Keratinocyte (primary cell): ENCODE measurements at regions not wholly inside any gene's neighbourhood (a gene's known extent, or its start where the extent isn't known, plus 50 kb on each side); places are given as distances from the start of the nearest gene placed in this dataset.

Experiments
- DNase-seq: peaks from one replicate; pipeline ENCODE4 v3.0.0-alpha.2; 2011; ENCODE audit warnings: low read depth, missing footprints, low spot score
- FAIRE-seq: peaks from 2 replicates; lab custom pipeline; 2011; peaks lifted over from hg19 to GRCh38; lab: Jason Lieb, UNC
- H2AFZ ChIP-seq: 2 replicates; pipeline ENCODE4 v1.6.0; 2012; ENCODE audit warnings: low read length, control low read depth, inconsistent platforms; ENCODE audit not compliant: control insufficient read depth
- H3K27ac ChIP-seq: 2 replicates; pipeline ENCODE4 v1.5.1; 2011; ENCODE audit warnings: low read length; ENCODE audit not compliant: control insufficient read depth, insufficient read depth
- H3K27me3 ChIP-seq: 3 replicates; pipeline ENCODE4 v1.6.0; 2011; ENCODE audit warnings: low read length; ENCODE audit not compliant: control insufficient read depth, insufficient read depth; ENCODE audit errors: extremely low read depth
- H3K36me3 ChIP-seq, 2 experiments: 2 replicates in 1 of 2; 3 replicates in 1 of 2; pipeline ENCODE4 v1.5.1; 2011; ENCODE audit warnings: low read length in 2 of 2, mild to moderate bottlenecking in 1 of 2; ENCODE audit not compliant: control insufficient read depth in 2 of 2, insufficient read depth in 2 of 2; ENCODE audit errors: extremely low read depth in 1 of 2
- H3K4me1 ChIP-seq: 3 replicates; pipeline ENCODE4 v1.5.1; 2011; ENCODE audit warnings: low read length; ENCODE audit not compliant: control insufficient read depth, insufficient read depth; ENCODE audit errors: extremely low read depth
- H3K4me2 ChIP-seq: 3 replicates; pipeline ENCODE4 v1.6.0; 2011; ENCODE audit warnings: low read depth, low read length; ENCODE audit not compliant: control insufficient read depth, insufficient read depth; ENCODE audit errors: extremely low read depth
- H3K4me3 ChIP-seq, 3 experiments: fragments of 200-600 bp in 1 of 3; sonication (generic) in 1 of 3; 2 replicates in 2 of 3; 3 replicates in 1 of 3; pipeline ENCODE4 v1.5.1; 2011 to 2016; ENCODE audit warnings: low read length in 3 of 3, mild to moderate bottlenecking in 3 of 3, control low read depth in 2 of 3, inconsistent platforms in 1 of 3, low read depth in 1 of 3, mixed read lengths in 1 of 3, mixed run types in 1 of 3, moderate library complexity in 1 of 3; ENCODE audit not compliant: control insufficient read depth in 2 of 3, insufficient read depth in 2 of 3; ENCODE audit errors: extremely low read depth in 1 of 3
- H3K79me2 ChIP-seq: 2 replicates; pipeline ENCODE4 v1.6.0; 2012; ENCODE audit warnings: low read length; ENCODE audit not compliant: control insufficient read depth, insufficient read depth
- H3K9ac ChIP-seq: 3 replicates; pipeline ENCODE4 v1.6.0; 2011; ENCODE audit warnings: low read length; ENCODE audit not compliant: control insufficient read depth, insufficient read depth; ENCODE audit errors: extremely low read depth
- H3K9me1 ChIP-seq: 3 replicates; pipeline ENCODE4 v1.6.0; 2011; ENCODE audit warnings: low read length; ENCODE audit not compliant: control insufficient read depth, insufficient read depth; ENCODE audit errors: extremely low read depth
- H3K9me3 ChIP-seq: 2 replicates; pipeline ENCODE4 v1.5.1; 2012; ENCODE audit warnings: low read depth, low read length; ENCODE audit not compliant: control insufficient read depth
- H4K20me1 ChIP-seq: 3 replicates; pipeline ENCODE4 v1.6.0; 2011; ENCODE audit warnings: low read length; ENCODE audit not compliant: control insufficient read depth, insufficient read depth; ENCODE audit errors: extremely low read depth
- CTCF ChIP-seq, 3 experiments: IDR thresholded peaks in 1 of 3; conservative IDR thresholded peaks in 1 of 3; optimal IDR thresholded peaks in 1 of 3; 2 replicates in 2 of 3; 3 replicates in 1 of 3; pipeline versions ENCODE3 to v1.5.1; 2011; ENCODE audit warnings: low read length in 3 of 3, mild to moderate bottlenecking in 3 of 3, moderate library complexity in 2 of 3, control low read depth in 1 of 3, inconsistent platforms in 1 of 3; ENCODE audit not compliant: insufficient read depth in 2 of 3; ENCODE audit errors: extremely low read depth in 1 of 3
- EZH2 ChIP-seq: IDR thresholded peaks from one replicate; pipeline ENCODE4 v1.6.1; 2012; ENCODE audit warnings: inconsistent platforms, mild to moderate bottlenecking, low read length, moderate library complexity
- dilution Hi-C: fragments of 300-500 bp; cut with MboI; formaldehyde crosslinking; loops from one replicate; pipeline ENCODE4 v1.7.0; 2020; ENCODE audit warnings: low sequenced_read_pairs; ENCODE audit not compliant: extremely low pct_ligation_motif_present

GRCh38 chr14:100424504-100425428, 101.6 kb downstream of the SLC25A47 start:
- Histone ChIP-seq H3K36me3 (no peaks in the 10 kb centered on the region), H3K4me3 (no peak overlapping the region), H3K27me3 (no peaks in the 10 kb centered on the region), H3K4me1 (peaks cover 24% of the 10 kb centered on the region), H3K9me1 (peaks cover 3% of the 10 kb centered on the region), H3K9me3 (no peaks in the 10 kb centered on the region), H4K20me1 (no peaks in the 10 kb centered on the region), H2AFZ (no peak overlapping the region), H3K79me2 (no peaks in the 10 kb centered on the region), H3K9ac (no peak overlapping the region), H3K27ac (no peak overlapping the region), H3K4me2 (no peak overlapping the region)
- no peak for TF ChIP-seq CTCF (optimal IDR thresholded peaks at IDR 0.05 in 1 of 3, IDR thresholded peaks at IDR 0.05 in 1 of 3, conservative IDR thresholded peaks at IDR 0.05 in 1 of 3; ENCODE audit: extremely low read depth in 1 of 3, insufficient read depth in 2 of 3, low read length in 3 of 3)
- TF ChIP-seq EZH2 = no peak
- DNase-seq = no peak
- peak; percentile 69 for FAIRE-seq
- dilution Hi-C loops = no loop called here

GRCh38 chr14:100425429-100425827, 102.3 kb downstream of the SLC25A47 start:
- no peaks in the 10 kb centered on the region for H3K9me3 ChIP-seq
- dilution Hi-C loops = no loop called here
- TF ChIP-seq CTCF (optimal IDR thresholded peaks at IDR 0.05 in 1 of 3, IDR thresholded peaks at IDR 0.05 in 1 of 3, conservative IDR thresholded peaks at IDR 0.05 in 1 of 3; ENCODE audit: extremely low read depth in 1 of 3, insufficient read depth in 2 of 3, low read length in 3 of 3) (no peak), EZH2 (no peak)
- H3K4me3 ChIP-seq = no peak overlapping the region
- H3K9ac ChIP-seq = no peak overlapping the region
- no peak overlapping the region for H2AFZ ChIP-seq
- H3K36me3 ChIP-seq = no peaks in the 10 kb centered on the region
- no peak for DNase-seq
- FAIRE-seq = no peak
- no peaks in the 10 kb centered on the region for H3K79me2 ChIP-seq
- H3K9me1 ChIP-seq = peaks cover 3% of the 10 kb centered on the region
- no peaks in the 10 kb centered on the region for H4K20me1 ChIP-seq
- H3K4me2 ChIP-seq = no peak overlapping the region
- no peaks in the 10 kb centered on the region for H3K27me3 ChIP-seq
- H3K27ac ChIP-seq = no peak overlapping the region
- H3K4me1 ChIP-seq = peaks cover 24% of the 10 kb centered on the region
